ENCODE measurements at regions not wholly inside any gene's neighbourhood (a gene's known extent, or its start where the extent isn't known, plus 50 kb on each side); places are given as distances from the start of the nearest gene placed in this dataset.

- FAIRE-seq (no peak), ATAC-seq (no peak), DNase-seq (ENCODE audit: low read depth in 1 of 2, low spot score in 1 of 2) (no peak)
- no peak overlapping the region for H3K27ac ChIP-seq
- 0 out of 3 replicates have a peak, but pooled peaks cover 3% of the 10 kb centered on the region for H3K9me3 ChIP-seq
- no peaks in the 10 kb centered on the region for H3K4me1 ChIP-seq
- TF ChIP-seq ATOH8 (CRISPR knock-in tag; IDR thresholded peaks at IDR 0.05; ENCODE audit: low read depth) (no peak), HMGXB4 (CRISPR knock-in tag; IDR thresholded peaks at IDR 0.05; ENCODE audit: borderline replicate concordance) (no peak), HOXB13 (CRISPR knock-in tag; IDR thresholded peaks at IDR 0.05; ENCODE audit: low read depth) (no peak), BHLHE40 (IDR thresholded peaks at IDR 0.05; ENCODE audit: low read depth, low read length) (no peak), ZNF302 (CRISPR knock-in tag; IDR thresholded peaks at IDR 0.05) (no peak), EP300 (IDR thresholded peaks at IDR 0.05) (no peak), RNF2 (IDR thresholded peaks at IDR 0.05; ENCODE audit: borderline replicate concordance, low read depth) (no peak), KDM5A (IDR thresholded peaks at IDR 0.05) (no peak), RARB (CRISPR knock-in tag; IDR thresholded peaks at IDR 0.05) (no peak), PHF8 (IDR thresholded peaks at IDR 0.05; ENCODE audit: borderline replicate concordance, low read depth) (no peak), ZC3H11A (IDR thresholded peaks at IDR 0.05) (no peak)
- TF ChIP-seq, protein P1, sequence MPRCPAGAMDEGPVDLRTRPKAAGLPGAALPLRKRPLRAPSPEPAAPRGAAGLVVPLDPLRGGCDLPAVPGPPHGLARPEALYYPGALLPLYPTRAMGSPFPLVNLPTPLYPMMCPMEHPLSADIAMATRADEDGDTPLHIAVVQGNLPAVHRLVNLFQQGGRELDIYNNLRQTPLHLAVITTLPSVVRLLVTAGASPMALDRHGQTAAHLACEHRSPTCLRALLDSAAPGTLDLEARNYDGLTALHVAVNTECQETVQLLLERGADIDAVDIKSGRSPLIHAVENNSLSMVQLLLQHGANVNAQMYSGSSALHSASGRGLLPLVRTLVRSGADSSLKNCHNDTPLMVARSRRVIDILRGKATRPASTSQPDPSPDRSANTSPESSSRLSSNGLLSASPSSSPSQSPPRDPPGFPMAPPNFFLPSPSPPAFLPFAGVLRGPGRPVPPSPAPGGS (IDR thresholded peaks at IDR 0.05), result no peak
- H3K4me3 ChIP-seq, result no peak overlapping the region
- CTCF ChIA-PET, result interaction anchor here (0.6 kb wide), 1 partner anchor 893 kb away, joined by 3 read pairs; no protein-coding TSS in a partner anchor
- no peak overlapping the region for H3K4me2 ChIP-seq
- WGBS (ENCODE audit: missing lambda C conversion rate), result 66% methylated on average over 2 of the region's 2 CpGs
- POLR2A ChIA-PET, result no interaction called here
Measured at GRCh38 chr16:54783980-54784379, 146.7 kb upstream of the IRX5 start.

GRCh38 chr16:54783226-54783625, 147.4 kb upstream of the IRX5 start:
- Histone ChIP-seq H3K4me3 (no peak overlapping the region), H3K4me2 (no peak overlapping the region), H3K9me3 (0 out of 3 replicates have a peak, but pooled peaks cover 3% of the 10 kb centered on the region), H3K27ac (no peak overlapping the region), H3K4me1 (no peaks in the 10 kb centered on the region)
- TF ChIP-seq TFCP2L1 (CRISPR knock-in tag; IDR thresholded peaks at IDR 0.05) (no peak), CHD4 (IDR thresholded peaks at IDR 0.05; ENCODE audit: borderline replicate concordance) (no peak), NPAS2 (CRISPR knock-in tag; IDR thresholded peaks at IDR 0.05; ENCODE audit: borderline replicate concordance) (no peak), E2F6 (IDR thresholded peaks at IDR 0.05; ENCODE audit: borderline replicate concordance, low read depth) (no peak), RAD21 (conservative IDR thresholded peaks at IDR 0.05 in 1 of 2, IDR thresholded peaks at IDR 0.05 in 1 of 2) (no peak), JUN (IDR thresholded peaks at IDR 0.05) (no peak), GATA3 (IDR thresholded peaks at IDR 0.05; ENCODE audit: borderline replicate concordance) (no peak), HEYL (CRISPR knock-in tag; IDR thresholded peaks at IDR 0.05) (no peak), CBX8 (IDR thresholded peaks at IDR 0.05) (no peak), ZNF302 (CRISPR knock-in tag; IDR thresholded peaks at IDR 0.05) (no peak), NFE2L2 (conservative IDR thresholded peaks at IDR 0.05; ENCODE audit: low read length) (no peak)
- TF ChIP-seq, protein P2, sequence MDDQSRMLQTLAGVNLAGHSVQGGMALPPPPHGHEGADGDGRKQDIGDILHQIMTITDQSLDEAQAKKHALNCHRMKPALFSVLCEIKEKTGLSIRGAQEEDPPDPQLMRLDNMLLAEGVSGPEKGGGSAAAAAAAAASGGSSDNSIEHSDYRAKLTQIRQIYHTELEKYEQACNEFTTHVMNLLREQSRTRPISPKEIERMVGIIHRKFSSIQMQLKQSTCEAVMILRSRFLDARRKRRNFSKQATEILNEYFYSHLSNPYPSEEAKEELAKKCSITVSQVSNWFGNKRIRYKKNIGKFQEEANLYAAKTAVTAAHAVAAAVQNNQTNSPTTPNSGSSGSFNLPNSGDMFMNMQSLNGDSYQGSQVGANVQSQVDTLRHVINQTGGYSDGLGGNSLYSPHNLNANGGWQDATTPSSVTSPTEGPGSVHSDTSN (IDR thresholded peaks at IDR 0.05), result no peak
- DNase-seq (ENCODE audit: low read depth in 1 of 2, low spot score in 1 of 2), result no peak
- 3% methylated on average over 3 of the region's 3 CpGs for WGBS (ENCODE audit: missing lambda C conversion rate)
- ATAC-seq, result no peak
- ChIA-PET CTCF (no interaction called here), POLR2A (no interaction called here)
- no peak for FAIRE-seq

Measured in A549 (cell line).